ENCODE measurements at regions not wholly inside any gene's neighbourhood (a gene's known extent, or its start where the extent isn't known, plus 50 kb on each side); places are given as distances from the start of the nearest gene placed in this dataset.
"Not testable (repeated sequence)": the region's sequence is repeated elsewhere in the genome, so short reads cannot be mapped to it uniquely, and the experiment has no call there.

DNA sequence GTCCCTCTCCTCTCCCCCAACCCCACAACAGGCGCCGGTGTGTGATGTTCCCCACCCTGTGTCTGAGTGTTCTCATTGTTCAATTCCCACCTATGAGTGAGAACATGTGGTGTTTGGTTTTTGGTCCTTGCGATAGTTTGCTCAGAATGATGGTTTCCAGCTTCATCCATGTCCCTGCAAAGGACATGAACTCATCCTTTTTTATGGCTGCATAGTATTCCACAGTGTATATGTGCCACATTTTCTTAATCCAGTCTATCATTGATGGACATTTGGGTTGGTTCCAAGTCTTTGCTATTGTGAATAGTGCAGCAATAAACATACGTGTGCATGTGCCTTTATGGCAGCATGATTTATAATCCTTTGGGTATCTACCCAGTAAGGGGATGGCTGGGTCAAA, 90.5 kb upstream of the CTBP2 start:
- TF ChIP-seq GATA2 (IDR thresholded peaks at IDR 0.05; ENCODE audit: insufficient read depth, insufficient read length, low read depth, low read length); CTCF (IDR thresholded peaks at IDR 0.05; ENCODE audit: extremely low read depth in 1 of 2, insufficient read depth in 1 of 2, low read depth in 1 of 2, low read length in 2 of 2); POLR2A (IDR thresholded peaks at IDR 0.05; ENCODE audit: low read depth, low read length): not testable (repeated sequence)
